K562 (cell line): ENCODE measurements at regions not wholly inside any gene's neighbourhood (a gene's known extent, or its start where the extent isn't known, plus 50 kb on each side); places are given as distances from the start of the nearest gene placed in this dataset.

Source experiments
- CBFA2T2 ChIP-seq: fragments of 450-650 bp; conservative IDR thresholded peaks from 2 replicates; pipeline ENCODE4 v1.6.1; 2017; ENCODE audit warnings: mild to moderate bottlenecking
- NBN ChIP-seq: fragments of 450-650 bp; IDR thresholded peaks from 2 replicates; pipeline ENCODE4 v1.6.1; 2016; ENCODE audit warnings: low read depth, mild to moderate bottlenecking
- RFX1 ChIP-seq: fragments of 450-650 bp; IDR thresholded peaks from 2 replicates; pipeline ENCODE4 v1.6.1; 2016; ENCODE audit warnings: mild to moderate bottlenecking, moderate library complexity
- RHOXF2B ChIP-seq: fragments of 250-450 bp; sonication (Bioruptor Pico); conservative IDR thresholded peaks from 2 replicates; pipeline ENCODE4 v1.5.1; 2021
- SMAD1 ChIP-seq: fragments of 150-350 bp; IDR thresholded peaks from 2 replicates; pipeline ENCODE4 v1.6.1; 2014; ENCODE audit warnings: low read length, low read depth; ENCODE audit not compliant: partially characterized antibody
- ZC3H11A ChIP-seq: IDR thresholded peaks from 2 replicates; pipeline ENCODE4 v1.6.1; 2012; ENCODE audit warnings: low read depth, low read length, improper control_type of control experiment
- ZNF707 ChIP-seq: fragments of 250-450 bp; sonication (Bioruptor Pico); conservative IDR thresholded peaks from 2 replicates; pipeline ENCODE4 v1.8.0; 2022; ENCODE audit warnings: inconsistent platforms, mild to moderate bottlenecking, moderate library complexity
- TF ChIP-seq, protein P1 (sequence below): fragments of 450-650 bp; IDR thresholded peaks from 2 replicates; pipeline ENCODE4 v1.6.1; 2017; ENCODE audit warnings: antibody characterized with exemption, mild to moderate bottlenecking
- TF ChIP-seq, protein P2 (sequence below): fragments of 250-450 bp; sonication (Bioruptor Pico); IDR thresholded peaks from 2 replicates; pipeline ENCODE4 v1.8.0; 2021; ENCODE audit warnings: moderate library complexity, mild to moderate bottlenecking, inconsistent platforms
- TF ChIP-seq, protein P3 (sequence below): fragments of 250-450 bp; sonication (Bioruptor Pico); IDR thresholded peaks from 2 replicates; pipeline ENCODE4 v1.4.0; 2020

DNA sequence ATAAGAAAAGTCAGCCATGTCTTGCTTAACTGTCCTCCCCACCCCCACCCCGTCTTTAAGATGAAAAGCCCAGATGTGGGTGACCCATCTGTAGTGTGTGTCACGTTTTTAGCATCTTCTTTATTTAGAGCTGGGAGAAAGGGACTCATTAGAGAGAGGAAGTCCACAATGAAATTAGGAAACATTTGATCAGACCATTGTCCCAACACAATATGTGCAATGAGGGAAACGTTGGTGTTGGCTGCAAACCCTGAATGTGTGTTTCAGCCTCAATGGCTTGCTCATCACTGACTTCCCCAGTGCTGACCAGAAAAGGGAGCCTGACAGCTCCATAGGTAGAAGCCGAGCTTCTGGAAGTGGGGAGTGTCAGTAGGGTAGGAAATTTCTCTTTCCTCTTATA lies 475.7 kb downstream of the CD83 start (continued):
- TF ChIP-seq, protein P1, sequence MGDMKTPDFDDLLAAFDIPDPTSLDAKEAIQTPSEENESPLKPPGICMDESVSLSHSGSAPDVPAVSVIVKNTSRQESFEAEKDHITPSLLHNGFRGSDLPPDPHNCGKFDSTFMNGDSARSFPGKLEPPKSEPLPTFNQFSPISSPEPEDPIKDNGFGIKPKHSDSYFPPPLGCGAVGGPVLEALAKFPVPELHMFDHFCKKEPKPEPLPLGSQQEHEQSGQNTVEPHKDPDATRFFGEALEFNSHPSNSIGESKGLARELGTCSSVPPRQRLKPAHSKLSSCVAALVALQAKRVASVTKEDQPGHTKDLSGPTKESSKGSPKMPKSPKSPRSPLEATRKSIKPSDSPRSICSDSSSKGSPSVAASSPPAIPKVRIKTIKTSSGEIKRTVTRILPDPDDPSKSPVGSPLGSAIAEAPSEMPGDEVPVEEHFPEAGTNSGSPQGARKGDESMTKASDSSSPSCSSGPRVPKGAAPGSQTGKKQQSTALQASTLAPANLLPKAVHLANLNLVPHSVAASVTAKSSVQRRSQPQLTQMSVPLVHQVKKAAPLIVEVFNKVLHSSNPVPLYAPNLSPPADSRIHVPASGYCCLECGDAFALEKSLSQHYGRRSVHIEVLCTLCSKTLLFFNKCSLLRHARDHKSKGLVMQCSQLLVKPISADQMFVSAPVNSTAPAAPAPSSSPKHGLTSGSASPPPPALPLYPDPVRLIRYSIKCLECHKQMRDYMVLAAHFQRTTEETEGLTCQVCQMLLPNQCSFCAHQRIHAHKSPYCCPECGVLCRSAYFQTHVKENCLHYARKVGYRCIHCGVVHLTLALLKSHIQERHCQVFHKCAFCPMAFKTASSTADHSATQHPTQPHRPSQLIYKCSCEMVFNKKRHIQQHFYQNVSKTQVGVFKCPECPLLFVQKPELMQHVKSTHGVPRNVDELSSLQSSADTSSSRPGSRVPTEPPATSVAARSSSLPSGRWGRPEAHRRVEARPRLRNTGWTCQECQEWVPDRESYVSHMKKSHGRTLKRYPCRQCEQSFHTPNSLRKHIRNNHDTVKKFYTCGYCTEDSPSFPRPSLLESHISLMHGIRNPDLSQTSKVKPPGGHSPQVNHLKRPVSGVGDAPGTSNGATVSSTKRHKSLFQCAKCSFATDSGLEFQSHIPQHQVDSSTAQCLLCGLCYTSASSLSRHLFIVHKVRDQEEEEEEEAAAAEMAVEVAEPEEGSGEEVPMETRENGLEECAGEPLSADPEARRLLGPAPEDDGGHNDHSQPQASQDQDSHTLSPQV: no peak
- TF ChIP-seq SMAD1: no peak
- no peak for TF ChIP-seq CBFA2T2
- no peak for TF ChIP-seq ZNF707
- TF ChIP-seq, protein P2, sequence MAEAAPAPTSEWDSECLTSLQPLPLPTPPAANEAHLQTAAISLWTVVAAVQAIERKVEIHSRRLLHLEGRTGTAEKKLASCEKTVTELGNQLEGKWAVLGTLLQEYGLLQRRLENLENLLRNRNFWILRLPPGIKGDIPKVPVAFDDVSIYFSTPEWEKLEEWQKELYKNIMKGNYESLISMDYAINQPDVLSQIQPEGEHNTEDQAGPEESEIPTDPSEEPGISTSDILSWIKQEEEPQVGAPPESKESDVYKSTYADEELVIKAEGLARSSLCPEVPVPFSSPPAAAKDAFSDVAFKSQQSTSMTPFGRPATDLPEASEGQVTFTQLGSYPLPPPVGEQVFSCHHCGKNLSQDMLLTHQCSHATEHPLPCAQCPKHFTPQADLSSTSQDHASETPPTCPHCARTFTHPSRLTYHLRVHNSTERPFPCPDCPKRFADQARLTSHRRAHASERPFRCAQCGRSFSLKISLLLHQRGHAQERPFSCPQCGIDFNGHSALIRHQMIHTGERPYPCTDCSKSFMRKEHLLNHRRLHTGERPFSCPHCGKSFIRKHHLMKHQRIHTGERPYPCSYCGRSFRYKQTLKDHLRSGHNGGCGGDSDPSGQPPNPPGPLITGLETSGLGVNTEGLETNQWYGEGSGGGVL (CRISPR knock-in tag): no peak
- TF ChIP-seq NBN: no peak
- no peak for TF ChIP-seq ZC3H11A
- TF ChIP-seq RFX1: no peak
- no peak for TF ChIP-seq RHOXF2B (CRISPR knock-in tag)
- TF ChIP-seq, protein P3, sequence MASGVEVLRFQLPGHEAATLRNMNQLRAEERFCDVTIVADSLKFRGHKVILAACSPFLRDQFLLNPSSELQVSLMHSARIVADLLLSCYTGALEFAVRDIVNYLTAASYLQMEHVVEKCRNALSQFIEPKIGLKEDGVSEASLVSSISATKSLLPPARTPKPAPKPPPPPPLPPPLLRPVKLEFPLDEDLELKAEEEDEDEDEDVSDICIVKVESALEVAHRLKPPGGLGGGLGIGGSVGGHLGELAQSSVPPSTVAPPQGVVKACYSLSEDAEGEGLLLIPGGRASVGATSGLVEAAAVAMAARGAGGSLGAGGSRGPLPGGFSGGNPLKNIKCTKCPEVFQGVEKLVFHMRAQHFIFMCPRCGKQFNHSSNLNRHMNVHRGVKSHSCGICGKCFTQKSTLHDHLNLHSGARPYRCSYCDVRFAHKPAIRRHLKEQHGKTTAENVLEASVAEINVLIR (CRISPR knock-in tag): no peak
